AG20443 (cell line): ENCODE measurements at regions not wholly inside any gene's neighbourhood (a gene's known extent, or its start where the extent isn't known, plus 50 kb on each side); places are given as distances from the start of the nearest gene placed in this dataset.
"Not testable (repeated sequence)": the region's sequence is repeated elsewhere in the genome, so short reads cannot be mapped to it uniquely, and the experiment has no call there.

ENCODE experiments used
- DNase-seq: peaks from one replicate; pipeline ENCODE4 v3.0.0; 2012; ENCODE audit warnings: low spot score, mixed read lengths

DNA sequence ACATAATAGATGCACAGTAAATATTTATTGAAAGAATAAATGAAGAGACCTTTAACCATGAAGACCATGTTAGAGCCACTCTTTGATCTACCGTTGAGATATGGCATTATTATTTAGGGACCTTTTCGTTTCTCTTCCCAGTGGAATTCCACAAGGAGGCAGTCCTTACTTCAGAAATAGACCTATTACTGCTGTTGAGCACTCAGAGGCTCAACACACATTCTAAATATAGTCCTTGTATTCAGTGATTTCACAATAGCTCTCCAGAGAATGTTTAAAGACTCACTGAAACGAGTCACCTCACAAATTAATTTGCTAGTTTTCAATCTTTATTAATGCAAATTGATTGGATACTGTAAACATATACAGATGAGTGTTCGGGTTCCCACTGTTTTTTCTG, 603.8 kb downstream of the CDH8 start:
- no peak for DNase-seq

DNA sequence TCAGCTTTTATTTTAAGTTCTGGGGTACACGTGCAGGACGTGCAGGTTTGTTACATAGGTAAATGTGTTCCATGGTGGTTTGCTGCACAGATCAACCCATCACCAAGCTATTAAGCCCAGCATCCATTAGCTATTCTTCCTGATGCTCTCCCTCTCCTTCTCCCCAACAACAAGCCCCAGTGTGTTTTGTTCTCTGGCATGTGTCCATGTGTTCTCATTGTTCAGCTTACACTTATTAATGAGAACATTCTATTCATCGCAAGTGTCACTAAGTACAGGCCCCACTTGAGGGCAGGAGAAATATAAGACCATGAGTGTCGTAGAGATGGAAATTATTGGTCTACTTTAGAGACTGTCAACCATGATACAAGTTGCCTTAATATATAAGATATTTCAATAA, 615.1 kb downstream of the CDH8 start:
- no peak for DNase-seq

GRCh38 chr16:61419791-61420190, 616.4 kb downstream of the CDH8 start:
- DNase-seq, result no peak

DNA sequence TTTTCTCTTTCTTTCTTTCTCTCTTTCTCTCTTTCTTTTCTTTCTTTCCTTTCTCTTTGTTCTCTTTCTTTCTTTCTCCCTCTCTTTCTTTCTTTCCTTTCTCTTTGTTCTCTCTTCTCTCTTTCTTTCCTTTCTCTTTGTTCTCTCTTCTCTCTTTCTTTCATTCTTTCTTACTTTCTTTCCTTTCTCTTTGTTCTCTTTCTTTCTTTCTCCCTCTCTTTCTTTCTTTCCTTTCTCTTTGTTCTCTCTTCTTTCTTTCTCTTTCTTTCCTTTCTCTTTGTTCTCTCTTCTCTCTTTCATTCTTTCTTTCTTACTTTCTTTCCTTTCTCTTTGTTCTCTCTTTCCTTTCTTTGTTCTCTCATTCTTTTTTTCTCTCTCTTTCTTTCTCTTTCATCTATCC, 617.4 kb downstream of the CDH8 start:
- not testable (repeated sequence) for DNase-seq

DNA sequence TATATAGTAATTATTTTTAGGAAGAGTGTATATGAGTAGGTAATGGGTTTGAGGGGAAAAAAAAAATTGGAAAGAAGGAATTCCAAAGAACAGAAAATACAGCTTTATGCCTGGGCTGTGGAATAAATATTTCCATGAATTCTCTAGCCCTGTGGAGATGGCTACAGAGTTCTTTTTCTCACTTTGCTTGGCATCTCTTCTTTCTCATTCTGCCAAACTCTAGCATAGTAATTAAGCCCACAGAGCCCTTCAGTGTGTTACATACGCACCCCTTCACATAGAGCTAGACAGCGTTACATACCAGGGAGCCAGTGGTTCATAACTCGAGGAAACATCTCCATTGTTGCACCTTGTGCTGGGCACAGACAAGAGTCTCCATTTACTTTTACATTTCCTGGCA, 621.1 kb downstream of the CDH8 start:
- DNase-seq, result no peak

- no peak for DNase-seq
These were observed 623.2 kb downstream of the CDH8 start for GRCh38 chr16:61413021-61413420.

DNA sequence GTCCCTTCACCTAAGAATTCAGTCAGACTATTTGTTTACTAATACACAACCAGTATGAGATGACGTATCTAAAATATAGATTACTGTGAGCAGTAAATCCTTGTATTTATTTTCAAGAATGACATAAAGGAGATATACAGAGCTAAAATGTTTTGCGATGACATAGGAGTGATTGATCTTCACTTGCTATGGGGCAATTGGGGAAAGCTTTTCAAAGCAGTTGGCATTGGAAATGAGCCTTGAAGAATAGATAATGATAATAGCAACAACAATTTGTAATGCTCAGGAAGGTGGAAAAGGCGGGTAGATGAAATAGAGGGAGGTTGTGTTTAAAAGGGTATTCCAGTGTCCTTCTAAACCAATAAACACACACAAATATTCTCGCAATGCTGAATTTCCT, 623.7 kb downstream of the CDH8 start:
- no peak for DNase-seq

GRCh38 chr16:61409604-61410003, 626.6 kb downstream of the CDH8 start:
- no peak for DNase-seq

- no peak for DNase-seq
These were observed 632.9 kb downstream of the CDH8 start for GRCh38 chr16:61403386-61403785.

DNA sequence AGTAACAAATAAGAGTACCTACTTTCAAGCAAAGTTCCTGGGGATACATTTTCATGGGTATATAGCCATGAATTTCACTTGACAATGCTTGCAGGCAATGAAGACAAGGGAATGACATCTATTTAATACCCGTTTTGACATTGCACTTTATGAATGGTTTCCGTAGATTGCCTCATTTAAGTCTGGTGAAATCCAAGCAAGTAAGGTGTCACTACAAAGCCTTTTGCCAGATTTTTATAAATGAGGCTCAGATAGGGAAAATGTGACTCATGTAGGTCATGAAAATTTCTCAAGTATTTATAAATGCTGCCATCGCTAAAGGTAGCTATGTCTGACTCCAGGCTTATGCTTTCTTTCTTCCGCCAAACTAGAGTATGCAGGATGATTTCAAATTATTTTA, 644.3 kb downstream of the CDH8 start:
- no peak for DNase-seq

DNA sequence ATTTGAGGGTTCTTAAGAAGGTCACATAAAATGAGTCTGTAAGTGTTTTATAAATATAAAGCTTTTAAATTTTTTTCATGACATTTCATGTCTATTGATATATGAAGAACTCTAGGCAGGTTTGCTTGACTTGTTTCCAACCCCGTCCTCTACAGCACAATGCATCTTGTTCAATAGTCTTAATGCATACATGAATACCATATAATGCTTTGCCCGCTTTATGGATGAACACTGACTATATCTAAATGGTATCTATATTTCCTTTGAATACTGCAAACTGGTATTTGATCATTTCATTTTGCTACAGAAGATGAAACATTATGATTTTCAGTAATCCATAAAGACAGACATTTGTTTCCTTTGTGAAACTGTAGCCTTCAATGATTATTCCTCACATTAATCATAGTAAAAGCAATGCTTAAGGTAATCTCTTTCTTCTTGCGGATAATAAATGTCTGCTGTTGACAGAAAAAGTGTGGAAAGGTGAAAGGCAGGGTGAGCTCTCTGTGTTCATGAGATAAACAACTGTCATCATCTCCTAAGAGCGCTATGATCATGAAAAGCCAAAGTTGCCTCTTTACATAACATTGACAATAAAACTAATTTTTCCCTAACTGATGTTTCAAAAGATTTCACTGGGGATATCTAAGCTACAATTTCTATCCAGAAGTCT, 645.1 kb downstream of the CDH8 start:
- DNase-seq, result no peak

DNA sequence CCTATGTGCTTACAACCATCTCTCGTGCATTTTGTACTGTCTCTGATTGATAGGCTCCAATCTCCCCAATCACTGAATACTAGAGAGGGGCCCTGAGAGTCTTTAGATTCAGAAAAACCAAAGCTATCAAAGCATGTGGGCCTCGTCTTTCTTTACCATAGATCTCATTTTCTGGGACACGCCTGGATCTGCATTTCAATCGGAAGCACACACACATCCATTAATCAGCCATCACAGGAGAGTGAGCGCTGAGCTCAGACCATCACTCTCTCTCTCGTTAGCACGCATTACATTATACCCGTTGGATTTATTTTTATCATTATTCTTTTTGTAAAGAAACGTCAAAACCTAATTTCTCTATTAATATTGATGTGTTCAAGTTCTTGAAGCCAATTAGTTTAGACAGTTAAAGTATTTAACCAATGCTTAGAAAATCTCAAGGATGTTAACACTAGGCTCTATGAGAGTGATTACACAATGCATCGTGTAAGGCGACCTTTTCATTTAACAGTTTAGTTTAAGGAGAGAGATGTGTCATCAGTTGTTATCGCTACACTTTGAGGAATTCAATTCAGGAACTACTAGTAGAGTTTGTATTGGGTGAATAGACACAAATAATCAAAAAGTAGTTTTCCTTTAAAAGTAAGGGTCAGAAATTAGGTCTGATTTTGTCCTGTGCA, 650.7 kb downstream of the CDH8 start:
- DNase-seq, result no peak

DNA sequence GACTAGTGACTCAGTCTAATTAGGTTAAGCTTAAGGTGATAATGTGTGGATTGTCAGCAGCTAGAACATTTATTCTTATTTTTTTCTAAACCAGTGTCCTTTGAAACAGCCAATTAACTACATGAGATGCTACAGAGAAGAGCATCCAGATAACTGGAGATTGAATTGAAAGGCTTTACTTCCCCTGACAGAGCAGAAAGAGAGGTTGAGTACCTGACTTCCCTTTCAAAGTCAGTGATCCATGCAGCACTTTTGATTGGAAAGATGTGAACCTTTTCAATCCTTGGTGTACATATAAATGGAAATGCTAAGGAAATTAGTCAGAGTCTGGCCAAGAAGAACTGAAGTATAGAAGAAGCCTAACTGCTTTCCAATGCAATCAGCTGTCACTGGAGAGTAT, 653.8 kb downstream of the CDH8 start:
- no peak for DNase-seq

GRCh38 chr16:61379311-61379710, 656.9 kb downstream of the CDH8 start:
- no peak for DNase-seq

GRCh38 chr16:61374071-61374470, 662.2 kb downstream of the CDH8 start:
- no peak for DNase-seq

DNA sequence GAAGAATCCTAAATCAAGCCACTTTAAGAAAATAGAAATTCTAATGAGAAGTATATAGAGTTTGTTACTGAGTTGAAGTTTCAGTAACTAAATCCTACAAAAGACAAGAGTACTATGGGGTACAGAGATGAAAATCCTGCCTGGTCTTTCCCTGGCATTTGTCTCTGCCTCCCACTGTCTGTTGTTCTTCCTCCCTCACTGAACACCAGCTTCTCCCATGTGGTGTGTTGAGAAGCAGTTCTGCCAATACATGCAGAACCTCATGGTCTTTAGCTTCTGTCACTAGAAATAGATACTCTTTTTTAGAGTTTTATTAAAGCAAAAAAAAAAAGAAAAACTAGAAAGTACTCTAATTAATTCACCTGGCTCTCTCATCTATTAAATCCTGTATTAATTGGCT, 664.4 kb downstream of the CDH8 start:
- no peak for DNase-seq

GRCh38 chr16:61371388-61371787, 664.9 kb downstream of the CDH8 start:
- no peak for DNase-seq

GRCh38 chr16:61370564-61370963, 665.7 kb downstream of the CDH8 start:
- no peak for DNase-seq

DNA sequence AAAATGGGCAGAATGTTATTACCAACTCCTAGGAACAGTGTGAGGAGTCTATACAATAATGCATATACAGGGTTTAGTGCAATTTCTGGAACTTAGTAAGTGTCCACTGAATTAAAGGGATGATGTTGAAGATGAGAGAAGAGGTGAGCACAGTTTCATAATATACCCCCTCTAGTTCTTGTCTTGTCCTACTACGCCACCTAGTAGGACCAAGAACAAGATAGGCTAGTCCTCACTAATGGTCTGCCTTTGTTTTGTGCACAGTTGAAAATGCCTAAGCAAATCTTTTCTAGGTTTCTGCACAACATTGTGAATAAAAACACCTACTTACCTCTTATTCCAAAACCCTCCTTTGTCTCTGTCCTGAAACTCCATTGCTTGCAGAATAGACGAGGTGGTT, 670.2 kb downstream of the CDH8 start:
- DNase-seq, result no peak

DNA sequence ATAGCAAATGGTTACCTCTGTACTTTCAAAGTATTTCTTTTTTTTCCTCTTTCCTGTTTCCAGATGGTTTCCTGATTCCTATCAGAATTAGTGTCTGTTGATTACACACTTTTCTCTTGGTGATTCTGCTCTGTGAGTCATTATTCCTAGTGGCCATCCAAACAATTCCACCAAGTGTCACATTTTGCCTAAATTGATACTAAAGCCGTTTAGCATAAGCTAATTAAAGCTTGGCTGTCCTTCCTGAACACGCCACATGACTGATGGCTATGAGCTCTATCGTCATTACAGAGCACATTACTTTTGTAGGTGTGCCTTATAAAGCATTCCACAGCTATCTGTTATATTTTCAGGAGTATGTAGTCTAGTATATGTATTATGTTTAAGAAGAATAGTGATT, 671.2 kb downstream of the CDH8 start:
- DNase-seq, result no peak

DNA sequence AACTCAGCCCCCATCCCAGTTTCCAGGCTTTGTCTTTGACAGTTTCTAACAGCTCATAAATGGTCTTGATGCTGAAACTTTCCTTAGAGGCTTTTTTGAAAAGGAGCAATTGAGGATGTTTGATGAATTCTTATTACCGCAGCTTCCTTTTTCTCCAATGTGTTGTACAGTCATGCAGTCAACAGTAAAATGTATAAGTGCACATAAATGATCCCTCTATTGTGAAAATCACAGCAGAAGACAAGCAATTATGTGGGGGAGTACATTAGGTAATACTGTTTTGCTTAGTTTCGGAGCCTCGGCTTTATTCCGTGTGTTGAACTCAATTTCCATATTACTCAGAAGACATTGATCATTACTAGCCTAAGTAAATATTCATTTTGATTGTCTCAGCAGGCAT, 673.7 kb downstream of the CDH8 start:
- DNase-seq, result no peak

DNA sequence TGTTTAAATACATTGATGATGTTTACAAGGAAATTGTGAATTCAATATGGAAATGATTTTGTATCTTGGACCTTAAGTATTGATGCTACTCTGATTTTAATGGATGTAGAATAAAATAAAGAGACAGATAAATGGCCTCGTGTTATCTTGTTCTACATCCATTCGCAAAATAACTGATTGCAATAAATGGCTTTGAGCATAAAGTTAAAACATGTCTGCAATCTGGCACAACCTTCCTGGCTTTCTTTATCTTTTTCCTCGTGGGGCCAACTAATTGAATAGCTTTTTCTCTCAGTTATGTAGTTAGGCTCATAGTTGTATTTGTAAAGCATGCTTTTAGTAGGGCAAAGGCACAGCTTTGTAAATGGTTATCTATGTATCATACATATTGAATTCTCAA, 691.4 kb downstream of the CDH8 start:
- no peak for DNase-seq

- no peak for DNase-seq
These were observed 703.8 kb downstream of the CDH8 start for GRCh38 chr16:61332461-61332860.

DNA sequence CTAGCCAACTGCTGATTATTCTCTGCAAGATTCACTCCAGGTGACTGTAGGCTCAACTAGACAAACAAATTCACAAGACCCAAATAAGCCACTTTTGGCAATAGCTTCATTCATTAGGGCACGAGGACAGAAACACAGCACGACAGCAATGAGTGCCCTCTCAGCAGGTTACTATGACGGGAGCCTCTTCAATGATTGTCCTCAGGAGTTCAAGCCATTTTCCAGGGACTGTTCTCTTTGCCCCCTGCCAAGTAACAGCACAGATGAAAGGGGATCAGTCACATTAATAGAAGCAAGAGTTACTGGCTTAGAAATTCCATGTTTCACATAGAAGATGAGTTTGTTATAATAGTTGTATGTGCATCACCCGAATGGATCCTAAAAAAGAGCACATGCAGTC, 712.2 kb downstream of the CDH8 start:
- no peak for DNase-seq
